Glutamatergic neuron (in vitro differentiated cells): ENCODE measurements at regions not wholly inside any gene's neighbourhood (a gene's known extent, or its start where the extent isn't known, plus 50 kb on each side); places are given as distances from the start of the nearest gene placed in this dataset.

Experiments
- DNase-seq: peaks from one replicate; pipeline ENCODE4 v3.0.0; 2022
- H3K27ac Mint-ChIP-seq: one replicate; pipeline ENCODE4 v1.8.0; 2020; ENCODE audit warnings: mild to moderate bottlenecking, mixed read lengths, inconsistent platforms; ENCODE audit not compliant: unreplicated experiment
- H3K27me3 Mint-ChIP-seq: one replicate; pipeline ENCODE4 v1.8.0; 2020; ENCODE audit warnings: mild to moderate bottlenecking, moderate library complexity, mixed read lengths, inconsistent platforms; ENCODE audit not compliant: unreplicated experiment
- H3K36me3 Mint-ChIP-seq: one replicate; pipeline ENCODE4 v1.8.0; 2020; ENCODE audit warnings: mild to moderate bottlenecking, mixed read lengths, inconsistent platforms; ENCODE audit not compliant: unreplicated experiment
- H3K4me1 Mint-ChIP-seq: one replicate; pipeline ENCODE4 v1.8.0; 2020; ENCODE audit warnings: mild to moderate bottlenecking, low read depth, mixed read lengths, inconsistent platforms; ENCODE audit not compliant: unreplicated experiment
- H3K4me3 Mint-ChIP-seq: one replicate; pipeline ENCODE4 v1.8.0; 2020; ENCODE audit warnings: mild to moderate bottlenecking, mixed read lengths, inconsistent platforms; ENCODE audit not compliant: unreplicated experiment
- H3K9me3 Mint-ChIP-seq: one replicate; pipeline ENCODE4 v1.8.0; 2020; ENCODE audit warnings: mild to moderate bottlenecking, moderate library complexity, mixed read lengths, inconsistent platforms; ENCODE audit not compliant: unreplicated experiment
- TF ChIP-seq, protein P1 (sequence below): fragments of 200-600 bp; sonication (generic); IDR thresholded peaks from one replicate; pipeline ENCODE4 v1.5.0; 2021; ENCODE audit not compliant: partially characterized antibody, unreplicated experiment

- no peak overlapping the region for H3K4me3 Mint-ChIP-seq
- peaks cover 4% of the 10 kb centered on the region for H3K9me3 Mint-ChIP-seq
- H3K27me3 Mint-ChIP-seq: no peaks in the 10 kb centered on the region
- no peaks in the 10 kb centered on the region for H3K36me3 Mint-ChIP-seq
- TF ChIP-seq, protein P1, sequence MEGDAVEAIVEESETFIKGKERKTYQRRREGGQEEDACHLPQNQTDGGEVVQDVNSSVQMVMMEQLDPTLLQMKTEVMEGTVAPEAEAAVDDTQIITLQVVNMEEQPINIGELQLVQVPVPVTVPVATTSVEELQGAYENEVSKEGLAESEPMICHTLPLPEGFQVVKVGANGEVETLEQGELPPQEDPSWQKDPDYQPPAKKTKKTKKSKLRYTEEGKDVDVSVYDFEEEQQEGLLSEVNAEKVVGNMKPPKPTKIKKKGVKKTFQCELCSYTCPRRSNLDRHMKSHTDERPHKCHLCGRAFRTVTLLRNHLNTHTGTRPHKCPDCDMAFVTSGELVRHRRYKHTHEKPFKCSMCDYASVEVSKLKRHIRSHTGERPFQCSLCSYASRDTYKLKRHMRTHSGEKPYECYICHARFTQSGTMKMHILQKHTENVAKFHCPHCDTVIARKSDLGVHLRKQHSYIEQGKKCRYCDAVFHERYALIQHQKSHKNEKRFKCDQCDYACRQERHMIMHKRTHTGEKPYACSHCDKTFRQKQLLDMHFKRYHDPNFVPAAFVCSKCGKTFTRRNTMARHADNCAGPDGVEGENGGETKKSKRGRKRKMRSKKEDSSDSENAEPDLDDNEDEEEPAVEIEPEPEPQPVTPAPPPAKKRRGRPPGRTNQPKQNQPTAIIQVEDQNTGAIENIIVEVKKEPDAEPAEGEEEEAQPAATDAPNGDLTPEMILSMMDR: no peak
- H3K27ac Mint-ChIP-seq: no peak overlapping the region
- peaks cover 51% of the 10 kb centered on the region for H3K4me1 Mint-ChIP-seq
- DNase-seq: no peak
Measured at GRCh38 chr5:124669956-124670721, 76.3 kb downstream of the ZNF608 start.

- H3K9me3 Mint-ChIP-seq: peaks cover 4% of the 10 kb centered on the region
- H3K27ac Mint-ChIP-seq: no peak overlapping the region
- H3K4me1 Mint-ChIP-seq: peaks cover 52% of the 10 kb centered on the region
- H3K4me3 Mint-ChIP-seq: no peak overlapping the region
- TF ChIP-seq, protein P1: no peak
- DNase-seq: no peak
- H3K27me3 Mint-ChIP-seq: no peaks in the 10 kb centered on the region
- H3K36me3 Mint-ChIP-seq: no peaks in the 10 kb centered on the region
Measured at GRCh38 chr5:124669300-124669648, 77.2 kb downstream of the ZNF608 start.

- H3K4me1 Mint-ChIP-seq: peaks cover 57% of the 10 kb centered on the region
- H3K27ac Mint-ChIP-seq: peak overlapping the region; percentile 28
- H3K36me3 Mint-ChIP-seq: no peaks in the 10 kb centered on the region
- no peaks in the 10 kb centered on the region for H3K27me3 Mint-ChIP-seq
- TF ChIP-seq, protein P1: no peak
- peaks cover 4% of the 10 kb centered on the region for H3K9me3 Mint-ChIP-seq
- no peak overlapping the region for H3K4me3 Mint-ChIP-seq
- no peak for DNase-seq
Measured at GRCh38 chr5:124668353-124669299, 77.8 kb downstream of the ZNF608 start.

GRCh38 chr5:124665625-124666024 lies 80.8 kb downstream of the ZNF608 start:
- Mint-ChIP-seq H3K27me3 (peaks cover 10% of the 10 kb centered on the region), H3K27ac (peak overlapping the region; percentile 43), H3K4me1 (peaks cover 70% of the 10 kb centered on the region), H3K9me3 (peaks cover 21% of the 10 kb centered on the region), H3K4me3 (peak overlapping the region; percentile 45), H3K36me3 (no peaks in the 10 kb centered on the region)
- TF ChIP-seq, protein P1: no peak
- DNase-seq: no peak

- TF ChIP-seq, protein P1: no peak
- H3K27me3 Mint-ChIP-seq: peaks cover 10% of the 10 kb centered on the region
Measured at GRCh38 chr5:124665035-124665434, 81.4 kb downstream of the ZNF608 start.

More at GRCh38 chr5:124665035-124665434, 81.4 kb downstream of the ZNF608 start:
- H3K9me3 Mint-ChIP-seq: peaks cover 23% of the 10 kb centered on the region
- H3K4me3 Mint-ChIP-seq: peak overlapping the region; percentile 11
- peaks cover 71% of the 10 kb centered on the region for H3K4me1 Mint-ChIP-seq
- DNase-seq: no peak
- H3K27ac Mint-ChIP-seq: no peak overlapping the region
- H3K36me3 Mint-ChIP-seq: no peaks in the 10 kb centered on the region
